Endothelial cell of umbilical vein (primary cell): ENCODE measurements at regions not wholly inside any gene's neighbourhood (a gene's known extent, or its start where the extent isn't known, plus 50 kb on each side); places are given as distances from the start of the nearest gene placed in this dataset.

Experiments
- BruUV-seq: library from RNA; stranded (reverse); fragments of 400-500 nt; replicated peaks from 2 replicates; lab custom pipeline; 2021; lab: Mats Ljungman, UMichigan
- CTCF ChIA-PET: fragments of 300-600, 350-600 bp; sonication (Branson Sonifier 250); formaldehyde crosslinking; loops from one replicate; lab custom pipeline; 2021; ENCODE audit warnings: antibody characterized with exemption, inconsistent platforms; lab: Charles Lee
- POLR2A ChIA-PET: fragments of 300-600, 350-600 bp; sonication (Branson Sonifier 250); formaldehyde crosslinking; loops from one replicate; lab custom pipeline; 2021; ENCODE audit warnings: antibody characterized with exemption, inconsistent platforms; lab: Charles Lee
- DNase-seq: peaks from one replicate; pipeline ENCODE4 v3.0.0-alpha.2; 2011; ENCODE audit warnings: low read depth, low spot score
- FAIRE-seq: peaks from 2 replicates; lab custom pipeline; 2011; peaks lifted over from hg19 to GRCh38; lab: Jason Lieb, UNC
- H2AFZ ChIP-seq: 2 replicates; pipeline ENCODE4 v1.6.0; 2012; ENCODE audit warnings: low read depth, low read length, control low read depth, inconsistent platforms
- H3K27ac ChIP-seq: 2 replicates; pipeline ENCODE4 v1.5.1; 2011; ENCODE audit warnings: low read depth, mild to moderate bottlenecking, control low read depth, low read length, moderate library complexity; ENCODE audit not compliant: insufficient read depth
- H3K27me3 ChIP-seq, 2 experiments: 2 replicates each; pipeline versions ENCODE4 v1.6.0 to v1.6.1; 2011; ENCODE audit warnings: low read length in 2 of 2, mixed read lengths in 1 of 2; ENCODE audit not compliant: control insufficient read depth in 2 of 2, insufficient read depth in 2 of 2
- H3K36me3 ChIP-seq, 2 experiments: 2 replicates in 1 of 2; 3 replicates in 1 of 2; pipeline ENCODE4 v1.5.1; 2011; ENCODE audit warnings: low read length in 2 of 2, mild to moderate bottlenecking in 1 of 2, moderate library complexity in 1 of 2; ENCODE audit not compliant: control insufficient read depth in 2 of 2, insufficient read depth in 2 of 2; ENCODE audit errors: extremely low read depth in 1 of 2
- H3K4me1 ChIP-seq: 3 replicates; pipeline ENCODE4 v1.5.1; 2011; ENCODE audit warnings: mild to moderate bottlenecking, low read length; ENCODE audit not compliant: control insufficient read depth, insufficient read depth; ENCODE audit errors: extremely low read depth
- H3K4me2 ChIP-seq: 2 replicates; pipeline ENCODE4 v1.6.1; 2011; ENCODE audit warnings: low read length, control low read depth, mixed read lengths; ENCODE audit not compliant: insufficient read depth
- H3K4me3 ChIP-seq, 3 experiments: fragments of 200-600 bp in 1 of 3; sonication (generic), shearing (Covaris generic) in 1 of 3; replicated peaks in 1 of 3; 2 replicates each; pipeline ENCODE4 v1.5.1; 2011 to 2016; ENCODE audit warnings: control low read depth in 3 of 3, low read length in 3 of 3, mild to moderate bottlenecking in 2 of 3, inconsistent platforms in 1 of 3, low read depth in 1 of 3, moderate library complexity in 1 of 3; ENCODE audit not compliant: insufficient read depth in 1 of 3
- H3K79me2 ChIP-seq: 2 replicates; pipeline ENCODE4 v1.6.0; 2012; ENCODE audit warnings: low read length, inconsistent platforms; ENCODE audit not compliant: control insufficient read depth, insufficient read depth
- H3K9ac ChIP-seq: replicated peaks from 2 replicates; pipeline ENCODE3; 2011; ENCODE audit warnings: low read length, control low read depth; ENCODE audit not compliant: insufficient read depth; ENCODE audit errors: extremely low read depth
- H3K9me1 ChIP-seq: replicated peaks from 3 replicates; pipeline ENCODE4 v1.6.0; 2011; ENCODE audit warnings: mild to moderate bottlenecking, low read length; ENCODE audit not compliant: control insufficient read depth, insufficient read depth; ENCODE audit errors: extremely low read depth
- H3K9me3 ChIP-seq: replicated peaks from 2 replicates; pipeline ENCODE4 v1.5.1; 2012; ENCODE audit warnings: low read length, inconsistent platforms; ENCODE audit not compliant: control insufficient read depth, insufficient read depth
- H4K20me1 ChIP-seq: replicated peaks from 2 replicates; pipeline ENCODE3; 2011; ENCODE audit warnings: mild to moderate bottlenecking, low read length; ENCODE audit not compliant: control insufficient read depth, insufficient read depth; ENCODE audit errors: extremely low read depth
- EZH2 ChIP-seq: IDR thresholded peaks from 2 replicates; pipeline ENCODE4 v1.6.1; 2012; ENCODE audit warnings: borderline replicate concordance, low read depth, mild to moderate bottlenecking, moderate library complexity, low read length, inconsistent platforms; ENCODE audit not compliant: severe bottlenecking
- FOS ChIP-seq: IDR thresholded peaks from 2 replicates; pipeline ENCODE4 v1.6.1; 2011; ENCODE audit warnings: mild to moderate bottlenecking, low read length, moderate library complexity, borderline replicate concordance; ENCODE audit not compliant: insufficient read depth
- GATA2 ChIP-seq: IDR thresholded peaks from 2 replicates; pipeline ENCODE4 v1.7.0; 2011; ENCODE audit warnings: low read depth, mild to moderate bottlenecking, moderate library complexity, mixed read lengths, low read length; ENCODE audit not compliant: insufficient read length, insufficient read depth
- JUN ChIP-seq: IDR thresholded peaks from 2 replicates; pipeline ENCODE4 v1.6.1; 2011; ENCODE audit warnings: borderline replicate concordance, low read depth; ENCODE audit not compliant: insufficient read length, insufficient read depth
- MYC ChIP-seq: IDR thresholded peaks from one replicate; pipeline ENCODE4 v1.6.1; 2011; ENCODE audit warnings: mild to moderate bottlenecking, low read depth, low read length
- POLR2A ChIP-seq: IDR thresholded peaks from 2 replicates; pipeline ENCODE4 v1.6.1; 2012; ENCODE audit warnings: low read depth, mild to moderate bottlenecking, control low read depth, low read length
- POLR2AphosphoS5 ChIP-seq: IDR thresholded peaks from 2 replicates; pipeline ENCODE4 v1.6.1; 2012; ENCODE audit warnings: low read depth, mild to moderate bottlenecking, control low read depth, low read length, moderate library complexity; ENCODE audit not compliant: insufficient read depth
- dilution Hi-C: fragments of 300-500 bp; cut with MboI; formaldehyde crosslinking; loops from one replicate; pipeline ENCODE4 v1.15.0; 2019; ENCODE audit warnings: low sequenced_read_pairs; ENCODE audit not compliant: extremely low pct_ligation_motif_present
- intact Hi-C: fragments of 100-400 bp; cut with micrococcal nuclease; formaldehyde crosslinking; loops from one replicate; pipeline ENCODE4 v1.10.0; 2022
- TF ChIP-seq, protein P1 (sequence below), 2 donors: IDR thresholded peaks; 1 replicate in 1 of 2; 2 replicates in 1 of 2; pipeline ENCODE4 v1.5.1; 2011; ENCODE audit warnings: low read length in 2 of 2, mild to moderate bottlenecking in 2 of 2, moderate library complexity in 2 of 2, control low read depth in 1 of 2, inconsistent platforms in 1 of 2, low read depth in 1 of 2; ENCODE audit not compliant: insufficient read depth in 1 of 2; ENCODE audit errors: extremely low read depth in 1 of 2
- TF ChIP-seq, protein P2 (sequence below): IDR thresholded peaks from 2 replicates; pipeline ENCODE4 v1.6.1; 2011; ENCODE audit not compliant: insufficient read depth, insufficient read length

DNA sequence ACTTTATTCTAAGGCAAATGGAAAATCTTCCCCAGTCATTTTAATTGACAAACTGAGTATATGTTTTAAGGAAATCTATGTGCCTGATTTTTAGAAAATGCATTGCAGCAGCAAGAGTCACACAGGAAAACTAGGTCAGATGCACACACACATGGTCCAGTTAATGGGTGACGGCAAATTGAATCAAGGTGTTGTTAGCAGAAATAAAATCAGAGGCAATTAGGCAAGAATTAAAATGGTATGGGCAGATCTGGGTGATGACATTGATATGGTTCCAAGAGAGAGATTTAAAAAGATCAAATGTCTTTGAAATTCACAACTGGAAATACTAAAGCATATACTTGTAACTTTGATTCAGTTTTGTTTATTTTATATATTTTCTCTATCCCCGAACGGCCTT is 174.2 kb upstream of the CDH19 start:
- intact Hi-C loops, result no loop called here
- POLR2A ChIA-PET, result no interaction called here
- H3K27ac ChIP-seq, result no peak overlapping the region

More for the DNA sequence above, 174.2 kb upstream of the CDH19 start:
- FAIRE-seq (no peak), DNase-seq (no peak)
- no peaks in the 10 kb centered on the region for H3K27me3 ChIP-seq
- CTCF ChIA-PET, result no interaction called here
- no TSS peak for BruUV-seq
- H3K79me2 ChIP-seq, result no peaks in the 10 kb centered on the region
- no peak overlapping the region for H3K9ac ChIP-seq
- H2AFZ ChIP-seq, result no peak overlapping the region
- no peaks in the 10 kb centered on the region for H3K36me3 ChIP-seq
- TF ChIP-seq FOS (no peak), EZH2 (no peak), MYC (no peak), POLR2A (no peak), GATA2 (no peak), JUN (no peak), POLR2AphosphoS5 (no peak)
- TF ChIP-seq, protein P1, sequence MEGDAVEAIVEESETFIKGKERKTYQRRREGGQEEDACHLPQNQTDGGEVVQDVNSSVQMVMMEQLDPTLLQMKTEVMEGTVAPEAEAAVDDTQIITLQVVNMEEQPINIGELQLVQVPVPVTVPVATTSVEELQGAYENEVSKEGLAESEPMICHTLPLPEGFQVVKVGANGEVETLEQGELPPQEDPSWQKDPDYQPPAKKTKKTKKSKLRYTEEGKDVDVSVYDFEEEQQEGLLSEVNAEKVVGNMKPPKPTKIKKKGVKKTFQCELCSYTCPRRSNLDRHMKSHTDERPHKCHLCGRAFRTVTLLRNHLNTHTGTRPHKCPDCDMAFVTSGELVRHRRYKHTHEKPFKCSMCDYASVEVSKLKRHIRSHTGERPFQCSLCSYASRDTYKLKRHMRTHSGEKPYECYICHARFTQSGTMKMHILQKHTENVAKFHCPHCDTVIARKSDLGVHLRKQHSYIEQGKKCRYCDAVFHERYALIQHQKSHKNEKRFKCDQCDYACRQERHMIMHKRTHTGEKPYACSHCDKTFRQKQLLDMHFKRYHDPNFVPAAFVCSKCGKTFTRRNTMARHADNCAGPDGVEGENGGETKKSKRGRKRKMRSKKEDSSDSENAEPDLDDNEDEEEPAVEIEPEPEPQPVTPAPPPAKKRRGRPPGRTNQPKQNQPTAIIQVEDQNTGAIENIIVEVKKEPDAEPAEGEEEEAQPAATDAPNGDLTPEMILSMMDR (IDR thresholded peaks at IDR 0.05; ENCODE audit: extremely low read depth in 1 of 2, insufficient read depth in 1 of 2, low read depth in 1 of 2, low read length in 2 of 2), result no peak
- TF ChIP-seq, protein P2, sequence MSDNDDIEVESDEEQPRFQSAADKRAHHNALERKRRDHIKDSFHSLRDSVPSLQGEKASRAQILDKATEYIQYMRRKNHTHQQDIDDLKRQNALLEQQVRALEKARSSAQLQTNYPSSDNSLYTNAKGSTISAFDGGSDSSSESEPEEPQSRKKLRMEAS, result no peak
- H3K4me2 ChIP-seq, result no peak overlapping the region
- H3K9me3 ChIP-seq, result no peaks in the 10 kb centered on the region
- no peaks in the 10 kb centered on the region for H3K4me1 ChIP-seq
- dilution Hi-C loops, result no loop called here
- no peak overlapping the region for H3K4me3 ChIP-seq
- H4K20me1 ChIP-seq, result no peaks in the 10 kb centered on the region
- no peaks in the 10 kb centered on the region for H3K9me1 ChIP-seq
